GM23338 (cell line): ENCODE measurements at regions not wholly inside any gene's neighbourhood (a gene's known extent, or its start where the extent isn't known, plus 50 kb on each side); places are given as distances from the start of the nearest gene placed in this dataset.

Source experiments
- EZH2 ChIP-seq: fragments of 200-600 bp; sonication (generic); IDR thresholded peaks from one replicate; pipeline ENCODE4 v1.8.0; 2017; ENCODE audit warnings: antibody characterized with exemption, mild to moderate bottlenecking, low read depth; ENCODE audit not compliant: unreplicated experiment
- EZH2phosphoT487 ChIP-seq: fragments of 200-600 bp; sonication (generic); IDR thresholded peaks from one replicate; pipeline ENCODE4 v1.8.1; 2018; ENCODE audit warnings: antibody characterized with exemption; ENCODE audit not compliant: unreplicated experiment
- JUNB ChIP-seq: IDR thresholded peaks from one replicate; pipeline ENCODE4 v1.6.1; 2016; ENCODE audit warnings: antibody characterized with exemption; ENCODE audit not compliant: unreplicated experiment
- NANOG ChIP-seq: IDR thresholded peaks from 2 replicates; pipeline ENCODE4 v1.6.1; 2016; ENCODE audit warnings: antibody characterized with exemption, borderline replicate concordance
- REST ChIP-seq: IDR thresholded peaks from one replicate; pipeline ENCODE4 v1.6.1; 2018; ENCODE audit warnings: antibody characterized with exemption; ENCODE audit not compliant: unreplicated experiment
- STAT1 ChIP-seq: IDR thresholded peaks from one replicate; pipeline ENCODE4 v1.6.1; 2016; ENCODE audit warnings: antibody characterized with exemption; ENCODE audit not compliant: unreplicated experiment
- ZNF114 ChIP-seq: fragments of 250-450 bp; sonication (Bioruptor Pico); IDR thresholded peaks from 2 replicates; pipeline ENCODE4 v1.5.0; 2020; ENCODE audit warnings: mild to moderate bottlenecking, moderate library complexity
- TF ChIP-seq, protein P1 (sequence below), 2 experiments: fragments of 200-600 bp in 1 of 2; sonication (generic) in 1 of 2; conservative IDR thresholded peaks; 2 replicates each; pipeline versions ENCODE4 v1.5.1 to v1.6.1; 2016 to 2017; ENCODE audit warnings: antibody characterized with exemption in 2 of 2, low read depth in 2 of 2, mild to moderate bottlenecking in 2 of 2, moderate library complexity in 1 of 2

GRCh38 chr11:42054351-42054900 lies 595.0 kb upstream of the LRRC4C start:
- TF ChIP-seq, protein P1, sequence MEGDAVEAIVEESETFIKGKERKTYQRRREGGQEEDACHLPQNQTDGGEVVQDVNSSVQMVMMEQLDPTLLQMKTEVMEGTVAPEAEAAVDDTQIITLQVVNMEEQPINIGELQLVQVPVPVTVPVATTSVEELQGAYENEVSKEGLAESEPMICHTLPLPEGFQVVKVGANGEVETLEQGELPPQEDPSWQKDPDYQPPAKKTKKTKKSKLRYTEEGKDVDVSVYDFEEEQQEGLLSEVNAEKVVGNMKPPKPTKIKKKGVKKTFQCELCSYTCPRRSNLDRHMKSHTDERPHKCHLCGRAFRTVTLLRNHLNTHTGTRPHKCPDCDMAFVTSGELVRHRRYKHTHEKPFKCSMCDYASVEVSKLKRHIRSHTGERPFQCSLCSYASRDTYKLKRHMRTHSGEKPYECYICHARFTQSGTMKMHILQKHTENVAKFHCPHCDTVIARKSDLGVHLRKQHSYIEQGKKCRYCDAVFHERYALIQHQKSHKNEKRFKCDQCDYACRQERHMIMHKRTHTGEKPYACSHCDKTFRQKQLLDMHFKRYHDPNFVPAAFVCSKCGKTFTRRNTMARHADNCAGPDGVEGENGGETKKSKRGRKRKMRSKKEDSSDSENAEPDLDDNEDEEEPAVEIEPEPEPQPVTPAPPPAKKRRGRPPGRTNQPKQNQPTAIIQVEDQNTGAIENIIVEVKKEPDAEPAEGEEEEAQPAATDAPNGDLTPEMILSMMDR (conservative IDR thresholded peaks at IDR 0.05; ENCODE audit: low read depth in 2 of 2), result no peak
- TF ChIP-seq JUNB, result no peak
- TF ChIP-seq REST, result no peak
- no peak for TF ChIP-seq EZH2phosphoT487
- no peak for TF ChIP-seq EZH2
- no peak for TF ChIP-seq STAT1
- TF ChIP-seq NANOG, result no peak
- no peak for TF ChIP-seq ZNF114 (CRISPR knock-in tag)
